B cell (primary cell): ENCODE measurements at regions not wholly inside any gene's neighbourhood (a gene's known extent, or its start where the extent isn't known, plus 50 kb on each side); places are given as distances from the start of the nearest gene placed in this dataset.

ENCODE experiments used
- ATAC-seq: fragments of 200-7000 bp; cut with Tn5 transposase; one replicate; pipeline ENCODE4 v1.10.0; 2021; ENCODE audit warnings: low read depth, mild to moderate bottlenecking, moderate number of reproducible peaks, moderate library complexity
- CTCF ChIA-PET: fragments of 350-600 bp; sonication (Branson Sonifier 250); formaldehyde crosslinking; loops from one replicate; lab custom pipeline; 2021; ENCODE audit warnings: antibody characterized with exemption, inconsistent platforms; lab: Charles Lee
- POLR2A ChIA-PET: fragments of 350-600 bp; sonication (Branson Sonifier 250); formaldehyde crosslinking; loops from one replicate; lab custom pipeline; 2021; ENCODE audit warnings: antibody characterized with exemption; lab: Charles Lee
- DNase-seq: peaks from one replicate; pipeline ENCODE4 v3.0.0; 2013
- H2AFZ ChIP-seq: 2 replicates; pipeline ENCODE4 v1.6.1; 2012; ENCODE audit warnings: mild to moderate bottlenecking, low read depth, low read length; ENCODE audit not compliant: insufficient read depth, poor library complexity, severe bottlenecking
- H3K27ac ChIP-seq, 2 donors: 1 replicate in 1 of 2; 2 replicates in 1 of 2; pipeline ENCODE4 v1.5.1; 2012 to 2013; ENCODE audit warnings: low read length in 2 of 2, mild to moderate bottlenecking in 2 of 2, moderate library complexity in 1 of 2
- H3K27me3 ChIP-seq, 4 experiments: fragments of 200-600 bp in 1 of 4; sonication (generic) in 1 of 4; replicated peaks in 1 of 4; 1 replicate in 2 of 4; 2 replicates in 2 of 4; pipeline versions ENCODE4 v1.6.1 to v1.7.0; 2013 to 2016; ENCODE audit warnings: low read length in 3 of 4, mild to moderate bottlenecking in 2 of 4, mixed read lengths in 1 of 4, moderate library complexity in 1 of 4; ENCODE audit not compliant: insufficient read depth in 4 of 4, control insufficient read depth in 3 of 4; ENCODE audit errors: control extremely low read depth in 1 of 4
- H3K36me3 ChIP-seq, 2 experiments: replicated peaks in 1 of 2; 1 replicate in 1 of 2; 2 replicates in 1 of 2; pipeline versions ENCODE4 v1.6.1 to v1.7.1; 2013; ENCODE audit warnings: low read length in 1 of 2; ENCODE audit not compliant: insufficient read depth in 2 of 2, control insufficient read depth in 1 of 2; ENCODE audit errors: control extremely low read depth in 1 of 2, extremely low read depth in 1 of 2
- H3K4me1 ChIP-seq, 2 donors: fragments of 200-600 bp in 1 of 2; sonication (generic) in 1 of 2; 1 replicate in 1 of 2; 2 replicates in 1 of 2; pipeline versions ENCODE4 v1.5.1 to v1.6.1; 2013 to 2017; ENCODE audit warnings: low read length in 2 of 2; ENCODE audit not compliant: control insufficient read depth in 2 of 2, insufficient read depth in 2 of 2
- H3K4me2 ChIP-seq: replicated peaks from 2 replicates; pipeline ENCODE3; 2012; ENCODE audit warnings: mild to moderate bottlenecking, low read depth, low read length; ENCODE audit not compliant: poor library complexity, severe bottlenecking
- H3K4me3 ChIP-seq, 5 experiments: fragments of 200-600 bp in 1 of 5; sonication (generic) in 1 of 5; 1 replicate in 3 of 5; 2 replicates in 2 of 5; pipeline versions ENCODE4 v1.5.1 to v1.7.0; 2011 to 2016; ENCODE audit warnings: low read length in 4 of 5, mild to moderate bottlenecking in 4 of 5, low read depth in 2 of 5, control low read depth in 1 of 5, moderate library complexity in 1 of 5; ENCODE audit not compliant: insufficient read depth in 1 of 5; ENCODE audit errors: control extremely low read depth in 1 of 5, extremely low read depth in 1 of 5
- H3K79me2 ChIP-seq: fragments of 200-600 bp; sonication (generic); one replicate; pipeline ENCODE4 v1.6.0; 2016; ENCODE audit warnings: low read length; ENCODE audit not compliant: control insufficient read depth, insufficient read depth
- H3K9ac ChIP-seq: fragments of 200-600 bp; sonication (generic); 2 replicates; pipeline ENCODE4 v1.6.1; 2017; ENCODE audit warnings: mild to moderate bottlenecking, low read length, moderate library complexity
- H3K9me3 ChIP-seq, 3 donors: one replicate each; pipeline versions ENCODE4 v1.6.1 to v1.7.1; 2013; ENCODE audit warnings: low read length in 2 of 3; ENCODE audit not compliant: control insufficient read depth in 2 of 3, insufficient read depth in 1 of 3; ENCODE audit errors: control extremely low read depth in 1 of 3
- H4K20me1 ChIP-seq: 2 replicates; pipeline ENCODE4 v1.6.0; 2012; ENCODE audit warnings: mild to moderate bottlenecking, low read length; ENCODE audit not compliant: insufficient read depth, control insufficient read depth, poor library complexity, severe bottlenecking
- H3K27ac Mint-ChIP-seq: one replicate; pipeline ENCODE4 v1.8.0; 2021; ENCODE audit warnings: mixed read lengths
- H3K27me3 Mint-ChIP-seq: one replicate; pipeline ENCODE4 v1.8.0; 2021; ENCODE audit warnings: mixed read lengths
- H3K4me1 Mint-ChIP-seq: one replicate; pipeline ENCODE4 v1.8.0; 2021; ENCODE audit warnings: mixed read lengths
- H3K4me3 Mint-ChIP-seq: one replicate; pipeline ENCODE4 v1.8.0; 2021; ENCODE audit warnings: mixed read lengths
- H3K9me3 Mint-ChIP-seq: one replicate; pipeline ENCODE4 v1.8.0; 2022; ENCODE audit warnings: mixed read lengths; ENCODE audit not compliant: insufficient read depth
- CTCF ChIP-seq: fragments of 200-600 bp; IDR thresholded peaks from one replicate; pipeline ENCODE4 v1.8.0; 2022; ENCODE audit warnings: antibody characterized with exemption, mild to moderate bottlenecking
- EZH2 ChIP-seq: IDR thresholded peaks from 2 replicates; pipeline ENCODE4 v1.6.1; 2012; ENCODE audit warnings: borderline replicate concordance, low read depth, mild to moderate bottlenecking, moderate library complexity, low read length; ENCODE audit not compliant: insufficient read depth, poor library complexity, severe bottlenecking
- WGBS: methylation state at CpG from one replicate; pipeline ENCODE4 v1.1.5; 2013; ENCODE audit warnings: missing lambda C conversion rate; ENCODE audit not compliant: insufficient coverage; 5-methylcytosine and 5-hydroxymethylcytosine counted together
- intact Hi-C: fragments of 100-400 bp; cut with micrococcal nuclease; formaldehyde crosslinking; loops from one replicate; pipeline ENCODE4 v1.10.0; 2022

- ATAC-seq (no peak), DNase-seq (no peak)
- no peak overlapping the region for H3K9ac ChIP-seq
- WGBS = 93% methylated on average over 3 of the region's 7 CpGs
- H4K20me1 ChIP-seq = no peaks in the 10 kb centered on the region
- Mint-ChIP-seq H3K27me3 (no peaks in the 10 kb centered on the region), H3K27ac (no peak overlapping the region), H3K4me3 (no peak overlapping the region), H3K4me1 (no peaks in the 10 kb centered on the region), H3K9me3 (no peaks in the 10 kb centered on the region)
- no peak overlapping the region for H2AFZ ChIP-seq
- no peaks in the 10 kb centered on the region for H3K27me3 ChIP-seq
- intact Hi-C loops = no loop called here
- H3K4me2 ChIP-seq = no peak overlapping the region
- no peaks in the 10 kb centered on the region for H3K4me1 ChIP-seq
- no peak overlapping the region for H3K4me3 ChIP-seq
- POLR2A ChIA-PET = no interaction called here
- no peak for TF ChIP-seq EZH2
- no peak for TF ChIP-seq CTCF
- no peak overlapping the region for H3K27ac ChIP-seq
- H3K36me3 ChIP-seq = no peaks in the 10 kb centered on the region
- CTCF ChIA-PET = no interaction called here
- peaks cover 0 to 2% (median 0%) of the 10 kb centered on the region in 3 donors for H3K9me3 ChIP-seq
- no peaks in the 10 kb centered on the region for H3K79me2 ChIP-seq
Observed at GRCh38 chrX:10893976-10894375, 217.2 kb upstream of the HCCS start.

DNA sequence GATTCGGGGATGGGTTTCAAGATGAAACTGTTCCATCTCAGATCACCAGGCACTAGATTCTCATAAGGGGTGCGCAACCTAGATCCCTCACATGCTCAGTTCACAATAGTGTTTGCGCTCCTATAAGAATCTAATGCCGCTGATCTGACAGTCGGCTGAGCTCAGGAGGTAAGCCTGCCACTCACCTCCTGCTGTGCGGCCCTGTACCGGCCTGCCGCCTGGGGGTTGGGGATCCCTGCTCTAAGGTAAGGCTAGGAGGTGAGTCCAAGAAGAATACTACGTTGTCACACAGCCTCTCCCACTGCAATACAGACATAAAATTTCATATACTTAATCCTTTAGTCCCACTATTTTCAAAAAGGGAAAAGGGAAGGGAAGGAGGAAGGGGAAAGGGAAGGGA, 213.4 kb upstream of the HCCS start:
- H4K20me1 ChIP-seq = no peaks in the 10 kb centered on the region
- no peak overlapping the region for H3K27ac Mint-ChIP-seq
- H3K4me3 Mint-ChIP-seq = no peak overlapping the region
- no peak overlapping the region for H3K4me2 ChIP-seq
- ATAC-seq = no peak
- H3K9me3 ChIP-seq = peaks cover 0 to 2% (median 0%) of the 10 kb centered on the region in 3 donors
- POLR2A ChIA-PET = no interaction called here
- TF ChIP-seq CTCF (no peak), EZH2 (no peak)
- intact Hi-C loops = no loop called here
- H3K79me2 ChIP-seq = no peaks in the 10 kb centered on the region
- no peak overlapping the region for H3K27ac ChIP-seq
- no peaks in the 10 kb centered on the region for H3K9me3 Mint-ChIP-seq
- no peak for DNase-seq
- CTCF ChIA-PET = no interaction called here
- H3K36me3 ChIP-seq = no peaks in the 10 kb centered on the region
- no peaks in the 10 kb centered on the region for H3K4me1 Mint-ChIP-seq
- H3K4me1 ChIP-seq = no peaks in the 10 kb centered on the region
- no peak overlapping the region for H3K4me3 ChIP-seq
- H3K27me3 Mint-ChIP-seq = no peaks in the 10 kb centered on the region
- 100% methylated on average over 2 of the region's 9 CpGs for WGBS
- no peaks in the 10 kb centered on the region for H3K27me3 ChIP-seq
- no peak overlapping the region for H2AFZ ChIP-seq
- no peak overlapping the region for H3K9ac ChIP-seq
